GM10248 (cell line): ENCODE measurements at regions not wholly inside any gene's neighbourhood (a gene's known extent, or its start where the extent isn't known, plus 50 kb on each side); places are given as distances from the start of the nearest gene placed in this dataset.

Experiments used
- CTCF ChIA-PET: fragments of 300-600 bp; sonication (Branson Sonifier 250); formaldehyde crosslinking; extraction: SDS; loops from one replicate; lab custom pipeline; 2021; ENCODE audit warnings: antibody characterized with exemption; lab: Yijun Ruan, JAX
- POLR2A ChIA-PET: fragments of 350-650 bp; sonication (Branson Sonifier 250); formaldehyde crosslinking; extraction: SDS; loops from one replicate; lab custom pipeline; 2020; ENCODE audit warnings: antibody characterized with exemption; lab: Yijun Ruan, JAX
- DNase-seq: peaks from one replicate; pipeline ENCODE4 v3.0.0; 2012; ENCODE audit errors: extremely low spot score
- CTCF ChIP-seq: IDR thresholded peaks from 2 replicates; pipeline ENCODE4 v1.5.1; 2012; ENCODE audit warnings: mild to moderate bottlenecking, low read depth; ENCODE audit errors: extremely low read depth, missing control alignments, control extremely low read depth

DNA sequence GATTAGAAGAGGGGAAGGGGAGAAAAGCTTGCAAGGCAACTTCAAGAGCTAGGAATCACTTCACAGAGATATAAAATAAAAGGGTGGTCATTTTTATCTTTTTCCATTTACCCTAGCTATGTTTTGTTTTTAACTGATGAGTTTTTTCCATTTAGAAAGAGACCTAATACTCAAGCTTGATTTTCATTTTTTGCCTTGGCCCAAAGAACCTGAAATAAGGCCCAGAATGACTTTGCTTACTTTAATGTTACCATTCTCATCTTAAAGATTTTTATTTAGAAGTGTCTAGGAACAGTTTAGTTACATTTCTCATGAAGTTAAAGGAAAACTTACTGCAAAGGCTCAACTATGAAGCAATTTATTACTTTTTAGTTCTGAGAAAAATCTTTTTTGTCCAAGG, 276.3 kb upstream of the ZSWIM2 start:
- DNase-seq, result no peak
- TF ChIP-seq CTCF, result no peak
- ChIA-PET CTCF (no interaction called here), POLR2A (no interaction called here)

DNA sequence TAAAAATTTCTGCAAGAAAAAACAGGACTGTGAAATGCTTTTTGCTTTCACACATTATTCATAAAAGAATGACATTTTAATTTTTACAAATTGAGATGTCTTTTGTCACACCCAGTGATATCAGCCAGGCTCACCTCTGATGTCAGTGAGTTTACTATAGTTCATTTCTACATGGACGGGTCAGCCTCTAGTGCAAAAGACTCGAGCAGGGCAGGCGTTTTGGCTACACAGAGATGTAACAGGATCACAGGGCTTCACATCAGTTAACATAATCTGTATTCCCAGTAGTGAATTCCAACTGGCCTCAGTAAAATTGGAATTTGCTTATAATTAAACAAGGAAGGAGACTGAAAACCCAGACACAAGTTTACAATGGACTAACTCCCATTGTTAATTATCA, 275.6 kb upstream of the ZSWIM2 start:
- DNase-seq, result no peak
- TF ChIP-seq CTCF, result no peak
- ChIA-PET CTCF (no interaction called here), POLR2A (no interaction called here)

- no peak for DNase-seq
- CTCF ChIA-PET, result no interaction called here
- no peak for TF ChIP-seq CTCF
- POLR2A ChIA-PET, result no interaction called here
Observed at GRCh38 chr2:187118331-187119099, 269.5 kb upstream of the ZSWIM2 start.

DNA sequence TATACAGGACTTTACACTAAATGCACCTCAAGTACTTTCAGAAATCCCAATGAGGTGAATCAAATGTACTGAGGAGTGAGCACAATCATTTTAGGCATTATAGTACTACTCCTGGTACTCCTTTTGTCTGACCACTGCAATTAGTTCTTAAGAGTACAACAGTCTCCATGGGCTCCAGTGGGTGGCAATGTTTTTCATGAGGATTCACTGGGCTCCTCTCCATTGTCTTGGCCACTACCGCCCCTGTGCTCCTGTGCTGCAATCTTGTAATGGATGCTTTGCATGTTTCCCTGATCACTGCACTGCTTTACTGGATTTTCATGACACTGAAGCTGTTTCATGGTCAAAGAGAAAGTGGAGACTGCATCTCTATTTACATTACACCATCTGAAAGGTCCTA, 268.5 kb upstream of the ZSWIM2 start:
- POLR2A ChIA-PET, result no interaction called here
- no peak for DNase-seq
- no peak for TF ChIP-seq CTCF
- CTCF ChIA-PET, result no interaction called here

DNA sequence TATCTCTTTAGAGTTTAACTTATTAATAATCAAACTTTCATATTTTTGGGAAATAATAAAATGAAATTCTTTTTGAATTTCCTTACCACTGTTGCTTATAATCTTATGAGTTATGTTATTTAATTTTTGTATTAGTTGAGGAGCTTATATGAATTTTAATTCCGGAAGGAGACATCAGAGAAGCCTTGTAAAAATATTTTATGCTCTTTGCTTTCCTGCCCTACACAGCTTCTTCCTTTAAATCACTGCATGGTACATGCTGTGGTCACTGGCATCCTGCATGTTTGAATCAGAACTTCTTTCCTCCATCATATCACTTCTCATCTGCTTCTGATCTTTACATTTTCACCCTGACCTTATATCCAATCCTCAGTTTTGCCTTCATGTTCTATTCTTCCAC, 266.7 kb upstream of the ZSWIM2 start:
- ChIA-PET CTCF (no interaction called here), POLR2A (no interaction called here)
- DNase-seq, result no peak
- no peak for TF ChIP-seq CTCF

DNA sequence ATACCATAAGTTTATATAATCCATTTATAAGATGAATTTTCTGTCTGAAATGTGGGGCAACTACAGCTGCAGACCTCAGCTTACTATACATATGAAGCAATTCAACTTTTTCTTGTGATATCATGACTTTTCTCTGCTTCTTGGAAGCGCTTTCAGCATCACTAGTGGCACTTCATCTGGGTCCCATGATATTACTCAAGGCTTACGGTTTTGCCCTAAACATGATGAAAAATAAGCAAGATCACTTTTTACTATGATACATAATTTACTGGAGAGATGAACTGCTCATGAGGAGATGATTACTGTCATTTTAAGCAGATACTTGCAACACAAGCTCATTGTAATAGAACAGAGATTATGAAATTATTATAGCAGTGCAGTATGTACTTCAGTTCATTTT, 258.0 kb upstream of the ZSWIM2 start:
- ChIA-PET POLR2A (no interaction called here), CTCF (no interaction called here)
- no peak for DNase-seq
- TF ChIP-seq CTCF, result no peak
